ENCODE measurements at regions not wholly inside any gene's neighbourhood (a gene's known extent, or its start where the extent isn't known, plus 50 kb on each side); places are given as distances from the start of the nearest gene placed in this dataset.

DNA sequence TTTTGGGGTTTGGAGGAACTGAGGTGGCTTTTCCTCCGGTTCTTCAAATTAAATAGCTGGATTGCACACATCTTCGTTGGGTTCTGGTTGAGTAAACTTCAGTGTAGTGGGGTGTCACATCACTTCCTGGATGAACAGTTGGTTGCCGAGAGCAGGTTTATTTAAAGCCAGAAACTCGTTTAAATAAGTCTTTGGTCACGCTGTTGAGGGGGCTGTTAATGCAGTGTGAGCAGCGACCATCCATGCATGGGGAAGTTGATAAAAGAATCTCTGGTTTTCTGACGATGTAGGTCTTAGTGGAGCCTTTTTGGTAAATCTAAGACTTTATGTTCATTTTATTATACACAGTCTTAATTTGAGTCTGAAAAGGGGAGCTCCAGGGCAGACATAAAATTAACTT is 351.2 kb upstream of the ARGLU1 start:
- CTCF ChIA-PET: interaction anchor here (1.7 to 1.9 kb wide), 2 partner anchors 14 to 20 kb away, joined by 6 read pairs; no protein-coding TSS in a partner anchor
- peak; percentile 26 for DNase-seq (ENCODE audit: extremely low spot score)
- TF ChIP-seq, protein P1, sequence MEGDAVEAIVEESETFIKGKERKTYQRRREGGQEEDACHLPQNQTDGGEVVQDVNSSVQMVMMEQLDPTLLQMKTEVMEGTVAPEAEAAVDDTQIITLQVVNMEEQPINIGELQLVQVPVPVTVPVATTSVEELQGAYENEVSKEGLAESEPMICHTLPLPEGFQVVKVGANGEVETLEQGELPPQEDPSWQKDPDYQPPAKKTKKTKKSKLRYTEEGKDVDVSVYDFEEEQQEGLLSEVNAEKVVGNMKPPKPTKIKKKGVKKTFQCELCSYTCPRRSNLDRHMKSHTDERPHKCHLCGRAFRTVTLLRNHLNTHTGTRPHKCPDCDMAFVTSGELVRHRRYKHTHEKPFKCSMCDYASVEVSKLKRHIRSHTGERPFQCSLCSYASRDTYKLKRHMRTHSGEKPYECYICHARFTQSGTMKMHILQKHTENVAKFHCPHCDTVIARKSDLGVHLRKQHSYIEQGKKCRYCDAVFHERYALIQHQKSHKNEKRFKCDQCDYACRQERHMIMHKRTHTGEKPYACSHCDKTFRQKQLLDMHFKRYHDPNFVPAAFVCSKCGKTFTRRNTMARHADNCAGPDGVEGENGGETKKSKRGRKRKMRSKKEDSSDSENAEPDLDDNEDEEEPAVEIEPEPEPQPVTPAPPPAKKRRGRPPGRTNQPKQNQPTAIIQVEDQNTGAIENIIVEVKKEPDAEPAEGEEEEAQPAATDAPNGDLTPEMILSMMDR (IDR thresholded peaks at IDR 0.05; ENCODE audit: control extremely low read depth, extremely low read depth, low read depth, missing control alignments): no peak
- POLR2A ChIA-PET: no interaction called here

DNA sequence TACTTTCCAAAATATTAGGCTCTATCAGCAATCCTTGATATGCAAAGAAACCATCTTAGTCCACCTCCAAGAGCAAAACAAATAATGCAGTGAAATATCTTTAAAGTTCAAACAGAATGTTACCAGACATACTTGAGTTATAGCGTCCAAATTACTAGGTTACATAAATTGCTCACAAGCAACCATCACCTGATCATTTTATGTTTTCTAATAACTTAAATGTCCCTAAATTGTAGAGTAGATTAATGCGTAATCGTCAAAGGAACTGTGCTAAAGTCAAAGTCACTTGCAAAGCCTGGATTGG is 350.6 kb upstream of the ARGLU1 start:
- TF ChIP-seq, protein P1 (IDR thresholded peaks at IDR 0.05; ENCODE audit: control extremely low read depth, extremely low read depth, low read depth, missing control alignments): no peak
- CTCF ChIA-PET: interaction anchor here (0.7 to 1.2 kb wide), 6 partner anchors 10 to 837 kb away, joined by 3 to 8 read pairs (median 3); no protein-coding TSS in a partner anchor
- DNase-seq (ENCODE audit: extremely low spot score): no peak
- POLR2A ChIA-PET: no interaction called here

DNA sequence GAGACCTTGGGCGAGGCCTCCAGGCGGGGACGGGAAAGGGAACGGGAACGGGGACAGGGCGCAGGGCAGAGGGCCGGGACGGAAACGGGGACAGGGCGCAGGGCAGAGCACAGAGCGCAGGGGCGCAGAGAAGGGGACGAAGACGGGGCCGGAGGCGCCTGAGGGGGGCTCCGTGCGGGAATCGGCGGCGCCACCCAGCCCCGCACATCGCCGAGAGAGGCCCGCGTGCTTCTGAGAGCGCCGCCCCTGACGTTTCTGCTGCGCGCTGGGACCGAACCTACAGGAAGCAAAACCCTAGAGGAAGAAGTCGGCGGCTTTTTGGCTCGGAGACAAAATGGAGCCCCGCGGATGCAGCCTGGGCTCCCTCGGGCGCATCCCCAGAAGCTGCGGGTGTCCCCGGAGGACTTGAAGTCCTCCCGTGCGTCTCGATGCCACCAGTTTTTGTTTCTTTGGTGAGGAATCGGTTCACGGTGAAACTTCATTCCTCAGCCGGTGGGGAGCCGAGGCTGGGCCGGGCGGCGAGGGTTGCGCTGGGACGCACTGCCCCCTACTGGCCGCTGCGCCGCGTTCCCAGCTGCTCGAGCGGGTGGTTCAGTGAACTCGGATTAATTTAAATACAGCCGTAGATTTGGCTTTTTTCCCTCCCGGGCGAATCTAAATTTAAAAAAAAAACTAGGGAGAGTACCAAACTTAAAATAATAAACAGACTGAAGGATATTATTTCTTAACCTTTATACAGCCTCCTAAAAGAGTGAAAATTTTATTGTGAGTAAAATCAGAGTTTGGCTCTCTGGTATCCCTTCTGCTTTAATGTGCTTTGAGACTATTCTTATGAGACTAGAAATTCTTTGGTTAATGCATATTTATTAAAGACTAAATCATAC is 350.0 kb upstream of the ARGLU1 start:
- CTCF ChIA-PET: interaction anchor here (0.7 to 1.2 kb wide), 6 partner anchors 10 to 836 kb away, joined by 3 to 8 read pairs (median 3); no protein-coding TSS in a partner anchor
- DNase-seq (ENCODE audit: extremely low spot score): peak; percentile 81
- TF ChIP-seq, protein P1 (IDR thresholded peaks at IDR 0.05; ENCODE audit: control extremely low read depth, extremely low read depth, low read depth, missing control alignments): peak; percentile 94
- POLR2A ChIA-PET: no interaction called here

DNA sequence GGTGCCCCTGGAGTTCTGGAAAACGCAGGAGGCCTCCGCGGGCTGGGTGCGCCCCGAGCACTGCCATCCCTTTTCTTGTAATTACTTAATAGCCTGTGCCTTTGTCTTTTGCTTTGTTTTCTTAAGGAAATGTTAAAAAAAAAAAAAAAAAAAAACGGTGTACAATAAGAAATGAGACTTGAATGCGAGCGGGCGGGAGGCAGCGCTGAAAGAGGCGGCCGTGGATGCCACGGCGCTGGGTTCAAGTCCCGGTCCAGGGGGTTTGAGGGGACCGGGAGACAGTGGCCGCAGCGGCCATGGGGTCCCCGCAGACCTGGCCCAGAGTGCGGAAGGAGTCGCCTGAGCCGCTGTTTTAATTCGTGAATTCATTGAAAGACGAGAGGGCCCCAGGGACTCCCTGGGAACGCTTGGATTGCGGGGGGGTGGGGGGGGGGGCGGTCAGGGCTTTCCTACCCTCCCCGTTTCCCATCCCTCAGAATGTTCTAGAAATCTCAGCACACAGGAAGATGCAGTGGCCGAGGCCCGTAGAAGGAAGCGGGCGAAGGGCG is 349.2 kb upstream of the ARGLU1 start:
- ChIA-PET POLR2A (no interaction called here), CTCF (interaction anchor here (1.2 kb wide), 1 partner anchor 9 kb away, joined by 8 read pairs; no protein-coding TSS in a partner anchor)
- peak; percentile 16 for DNase-seq (ENCODE audit: extremely low spot score)
- TF ChIP-seq, protein P1 (IDR thresholded peaks at IDR 0.05; ENCODE audit: control extremely low read depth, extremely low read depth, low read depth, missing control alignments): no peak

DNA sequence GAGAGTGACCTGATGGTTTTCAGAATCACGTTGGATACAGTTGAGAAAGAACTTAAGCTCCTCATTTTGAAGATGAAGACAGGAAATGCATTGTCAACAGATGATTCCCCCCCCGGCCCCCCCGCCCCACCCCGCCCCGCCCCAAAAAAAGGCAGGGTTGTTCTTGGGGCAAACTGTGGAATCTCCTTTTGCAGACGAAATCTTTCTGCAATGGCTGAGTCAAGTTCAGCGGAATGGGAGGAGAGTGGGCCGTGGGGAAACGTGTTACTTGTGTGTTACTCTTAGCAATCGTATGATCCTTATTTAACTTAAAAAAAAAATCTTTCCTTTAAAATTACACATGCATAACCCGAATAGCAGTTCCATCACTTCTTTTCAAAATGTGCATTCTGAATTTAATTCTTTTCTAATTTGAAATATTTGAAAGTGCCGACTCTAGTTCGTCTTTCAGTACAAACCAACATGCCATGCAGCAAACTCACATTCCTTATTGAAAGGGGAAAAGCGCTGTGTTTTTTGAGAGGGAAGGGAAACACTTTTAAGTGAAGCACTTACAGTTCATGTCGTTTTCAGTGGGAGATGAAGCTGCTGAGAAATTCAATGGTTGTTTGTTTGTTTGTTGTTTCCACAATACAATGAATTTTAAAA is 348.5 kb upstream of the ARGLU1 start:
- POLR2A ChIA-PET: no interaction called here
- TF ChIP-seq, protein P1 (IDR thresholded peaks at IDR 0.05; ENCODE audit: control extremely low read depth, extremely low read depth, low read depth, missing control alignments): no peak
- CTCF ChIA-PET: no interaction called here
- DNase-seq (ENCODE audit: extremely low spot score): no peak

DNA sequence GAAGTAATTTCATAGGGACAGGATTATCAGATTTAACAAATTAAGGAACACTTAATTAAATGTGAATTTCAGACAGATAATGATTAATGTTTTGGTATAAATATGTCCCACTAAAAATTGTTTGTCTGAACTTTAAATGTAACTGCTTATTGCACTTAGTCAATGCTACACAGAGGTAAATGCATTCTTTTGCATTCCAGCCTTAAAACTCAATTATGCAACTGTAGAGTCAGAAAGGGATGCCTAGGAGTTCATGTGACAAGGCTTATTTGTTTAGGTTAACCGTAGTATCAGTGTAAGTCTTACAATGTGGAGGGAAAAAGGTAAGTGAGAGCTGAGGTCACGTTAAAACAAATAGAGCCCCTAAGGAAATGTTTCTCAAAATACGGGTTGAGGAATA is 347.2 kb upstream of the ARGLU1 start:
- TF ChIP-seq, protein P1 (IDR thresholded peaks at IDR 0.05; ENCODE audit: control extremely low read depth, extremely low read depth, low read depth, missing control alignments): no peak
- ChIA-PET POLR2A (no interaction called here), CTCF (interaction anchor here (1.1 to 1.2 kb wide), 2 partner anchors 8 to 16 kb away, joined by 3 to 4 read pairs; no protein-coding TSS in a partner anchor)
- no peak for DNase-seq (ENCODE audit: extremely low spot score)
